Neural progenitor cell (in vitro differentiated cells): ENCODE measurements at regions not wholly inside any gene's neighbourhood (a gene's known extent, or its start where the extent isn't known, plus 50 kb on each side); places are given as distances from the start of the nearest gene placed in this dataset.

ENCODE experiments used
- EZH2 ChIP-seq: fragments of 200-600 bp; sonication (generic); IDR thresholded peaks from 2 replicates; pipeline ENCODE4 v1.6.1; 2017; ENCODE audit warnings: antibody characterized with exemption, mild to moderate bottlenecking, moderate library complexity
- EZH2phosphoT487 ChIP-seq: fragments of 200-600 bp; sonication (generic); IDR thresholded peaks from 2 replicates; pipeline ENCODE4 v1.6.1; 2017; ENCODE audit warnings: antibody characterized with exemption
- TF ChIP-seq, protein P1 (sequence below): fragments of 200-600 bp; sonication (generic); IDR thresholded peaks from 2 replicates; pipeline ENCODE4 v1.5.1; 2017; ENCODE audit warnings: antibody characterized with exemption, mild to moderate bottlenecking

DNA sequence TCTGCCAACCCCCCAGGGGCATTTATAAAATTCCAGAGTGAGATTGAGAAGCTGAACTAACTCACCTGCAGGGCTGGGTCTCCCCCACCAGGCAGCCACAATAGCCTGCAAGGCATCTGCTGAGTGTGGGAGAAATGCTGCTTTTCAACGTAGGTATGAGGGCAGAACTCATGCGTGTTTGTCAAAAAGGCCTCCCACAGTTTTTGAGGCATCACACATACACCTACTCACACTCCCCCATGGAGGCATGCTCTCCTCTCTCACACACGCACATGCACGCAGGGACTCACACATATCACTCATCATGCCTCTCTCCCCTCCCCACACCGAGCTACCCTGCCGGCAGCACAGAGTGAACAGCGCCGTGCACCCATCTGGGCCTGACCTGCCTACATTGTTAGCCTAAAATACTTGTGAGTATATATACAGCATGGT lies 390.5 kb downstream of the FGF9 start:
- TF ChIP-seq EZH2phosphoT487 (no peak), EZH2 (no peak)
- TF ChIP-seq, protein P1, sequence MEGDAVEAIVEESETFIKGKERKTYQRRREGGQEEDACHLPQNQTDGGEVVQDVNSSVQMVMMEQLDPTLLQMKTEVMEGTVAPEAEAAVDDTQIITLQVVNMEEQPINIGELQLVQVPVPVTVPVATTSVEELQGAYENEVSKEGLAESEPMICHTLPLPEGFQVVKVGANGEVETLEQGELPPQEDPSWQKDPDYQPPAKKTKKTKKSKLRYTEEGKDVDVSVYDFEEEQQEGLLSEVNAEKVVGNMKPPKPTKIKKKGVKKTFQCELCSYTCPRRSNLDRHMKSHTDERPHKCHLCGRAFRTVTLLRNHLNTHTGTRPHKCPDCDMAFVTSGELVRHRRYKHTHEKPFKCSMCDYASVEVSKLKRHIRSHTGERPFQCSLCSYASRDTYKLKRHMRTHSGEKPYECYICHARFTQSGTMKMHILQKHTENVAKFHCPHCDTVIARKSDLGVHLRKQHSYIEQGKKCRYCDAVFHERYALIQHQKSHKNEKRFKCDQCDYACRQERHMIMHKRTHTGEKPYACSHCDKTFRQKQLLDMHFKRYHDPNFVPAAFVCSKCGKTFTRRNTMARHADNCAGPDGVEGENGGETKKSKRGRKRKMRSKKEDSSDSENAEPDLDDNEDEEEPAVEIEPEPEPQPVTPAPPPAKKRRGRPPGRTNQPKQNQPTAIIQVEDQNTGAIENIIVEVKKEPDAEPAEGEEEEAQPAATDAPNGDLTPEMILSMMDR: no peak
